HCT116 (cell line): ENCODE measurements at regions not wholly inside any gene's neighbourhood (a gene's known extent, or its start where the extent isn't known, plus 50 kb on each side); places are given as distances from the start of the nearest gene placed in this dataset.

Source experiments
- ATAC-seq: fragments of 200-7000 bp; cut with Tn5 transposase; 2 replicates; pipeline ENCODE4 v1.9.1; 2020; ENCODE audit warnings: mild to moderate bottlenecking, moderate library complexity
- BruUV-seq: library from RNA; stranded (reverse); fragments of 400-500 nt; replicated peaks from 2 replicates; lab custom pipeline; 2021; lab: Mats Ljungman, UMichigan
- CTCF ChIA-PET: fragments of 300-600 bp; sonication (Branson Sonifier 250); formaldehyde crosslinking; loops from one replicate; lab custom pipeline; 2021; ENCODE audit warnings: antibody characterized with exemption; lab: Charles Lee
- POLR2A ChIA-PET: fragments of 300-600, 350-600 bp; sonication (Branson Sonifier 250); formaldehyde crosslinking; loops from one replicate; lab custom pipeline; 2021; ENCODE audit warnings: antibody characterized with exemption; lab: Charles Lee
- RAD21 ChIA-PET, 2 experiments: fragments of 300-600 bp; sonication (Branson Sonifier 250); formaldehyde crosslinking; loops; one replicate each; lab custom pipeline; 2023; ENCODE audit warnings: low total read pairs in 2 of 2; ENCODE audit not compliant: uncharacterized antibody in 2 of 2, unreplicated experiment in 2 of 2, low non-redundant PET in 1 of 2; lab: Charles Lee
- DNase-seq: peaks from one replicate; pipeline ENCODE4 v3.0.0-alpha.2; 2010; ENCODE audit warnings: low read depth, low spot score
- H2AFZ ChIP-seq: fragments of 200-600 bp; shearing (Covaris generic), sonication (generic); 2 replicates; pipeline ENCODE4 v1.6.1; 2017; ENCODE audit warnings: low read depth, mixed run types, mixed read lengths, antibody characterized with exemption, low read length; ENCODE audit not compliant: poor library complexity, severe bottlenecking
- H3K27ac ChIP-seq: 2 replicates; pipeline ENCODE4 v1.5.1; 2012; ENCODE audit warnings: low read depth, low read length
- H3K27me3 ChIP-seq: fragments of 200-600 bp; sonication (generic); 2 replicates; pipeline ENCODE4 v1.6.1; 2016; ENCODE audit warnings: mixed run types, low read length, mixed read lengths; ENCODE audit not compliant: insufficient read depth
- H3K36me3 ChIP-seq, 2 experiments: fragments of 200-500 bp in 1 of 2; fragments of 200-600 bp in 1 of 2; sonication (Bioruptor generic) in 1 of 2; sonication (generic) in 1 of 2; 2 replicates each; pipeline versions ENCODE4 v1.5.1 to v1.6.1; 2014 to 2016; ENCODE audit warnings: low read length in 2 of 2, inconsistent platforms in 1 of 2, mixed read lengths in 1 of 2, mixed run types in 1 of 2; ENCODE audit not compliant: insufficient read depth in 2 of 2, control insufficient read depth in 1 of 2
- H3K4me1 ChIP-seq, 2 experiments: fragments of 200-600 bp in 1 of 2; sonication (generic) in 1 of 2; 2 replicates each; pipeline versions ENCODE4 v1.5.1 to v1.6.1; 2012 to 2017; ENCODE audit warnings: low read length in 2 of 2, inconsistent platforms in 1 of 2, mild to moderate bottlenecking in 1 of 2, mixed read lengths in 1 of 2, mixed run types in 1 of 2, moderate library complexity in 1 of 2; ENCODE audit not compliant: insufficient read depth in 2 of 2, control insufficient read depth in 1 of 2
- H3K4me2 ChIP-seq: fragments of 200-600 bp; sonication (generic); 2 replicates; pipeline ENCODE4 v1.6.1; 2017; ENCODE audit warnings: mixed run types, low read length, mixed read lengths
- H3K4me3 ChIP-seq, 2 experiments: fragments of 200-600 bp in 1 of 2; sonication (generic) in 1 of 2; replicated peaks in 1 of 2; 2 replicates each; pipeline ENCODE4 v1.5.1; 2011 to 2016; ENCODE audit warnings: low read length in 2 of 2, control low read depth in 1 of 2, low read depth in 1 of 2, mild to moderate bottlenecking in 1 of 2, mixed read lengths in 1 of 2, mixed run types in 1 of 2
- H3K79me2 ChIP-seq: fragments of 200-600 bp; sonication (generic); 2 replicates; pipeline ENCODE4 v1.6.1; 2017; ENCODE audit warnings: mild to moderate bottlenecking, mixed run types, low read length, moderate library complexity, mixed read lengths; ENCODE audit not compliant: insufficient read depth
- H3K9ac ChIP-seq: fragments of 200-600 bp; sonication (generic); 2 replicates; pipeline ENCODE4 v1.6.1; 2016; ENCODE audit warnings: low read length, mixed read lengths
- H3K9me2 ChIP-seq: fragments of 200-600 bp; sonication (generic), shearing (Covaris generic); 2 replicates; pipeline ENCODE4 v1.6.1; 2017; ENCODE audit warnings: mixed run types, mild to moderate bottlenecking, moderate library complexity; ENCODE audit not compliant: insufficient read depth
- H3K9me3 ChIP-seq, 2 experiments: fragments of 200-500 bp in 1 of 2; fragments of 200-600 bp in 1 of 2; sonication (Bioruptor generic) in 1 of 2; sonication (generic) in 1 of 2; 2 replicates each; pipeline ENCODE4 v1.6.1; 2014 to 2017; ENCODE audit warnings: low read length in 2 of 2, mixed read lengths in 2 of 2, inconsistent platforms in 1 of 2, low read depth in 1 of 2, mild to moderate bottlenecking in 1 of 2, mixed run types in 1 of 2, moderate library complexity in 1 of 2; ENCODE audit not compliant: control insufficient read depth in 1 of 2, insufficient read depth in 1 of 2
- H4K20me1 ChIP-seq: fragments of 200-600 bp; sonication (generic), shearing (Covaris generic); 2 replicates; pipeline ENCODE4 v1.6.1; 2017; ENCODE audit warnings: mixed run types, mild to moderate bottlenecking, moderate library complexity; ENCODE audit not compliant: insufficient read depth
- EGR1 ChIP-seq: IDR thresholded peaks from 2 replicates; pipeline ENCODE4 v1.6.1; 2012; ENCODE audit warnings: low read depth
- JUND ChIP-seq: IDR thresholded peaks from 2 replicates; pipeline ENCODE4 v1.6.1; 2012
- POLR2A ChIP-seq: IDR thresholded peaks from 2 replicates; pipeline ENCODE4 v1.7.0; 2011; ENCODE audit warnings: borderline replicate concordance; ENCODE audit not compliant: insufficient read depth, insufficient read length; ENCODE audit errors: extremely low read depth
- TCF7L2 ChIP-seq: IDR thresholded peaks from 2 replicates; pipeline ENCODE4 v1.7.0; 2011; ENCODE audit warnings: borderline replicate concordance, inconsistent platforms; ENCODE audit not compliant: insufficient read depth, insufficient read length; ENCODE audit errors: extremely low read depth
- ZFX ChIP-seq: fragments of 450-650 bp; IDR thresholded peaks from 2 replicates; pipeline ENCODE4 v1.6.1; 2017
- ZNF274 ChIP-seq: fragments of 200-500 bp; sonication (Bioruptor generic); IDR thresholded peaks from 2 replicates; pipeline ENCODE4 v1.6.1; 2014; ENCODE audit warnings: mild to moderate bottlenecking, low read depth, low read length, inconsistent platforms
- intact Hi-C: fragments of 100-400 bp; cut with micrococcal nuclease; formaldehyde crosslinking; loops from 2 replicates; pipeline ENCODE4 v1.10.0; 2022
- TF ChIP-seq, protein P1 (sequence below): IDR thresholded peaks from 2 replicates; pipeline ENCODE4 v1.6.1; 2011; ENCODE audit warnings: mild to moderate bottlenecking, low read length, moderate library complexity; ENCODE audit not compliant: insufficient replicate concordance; ENCODE audit errors: extremely low read depth
- TF ChIP-seq, protein P2 (sequence below): IDR thresholded peaks from 2 replicates; pipeline ENCODE4 v1.6.1; 2012
- TF ChIP-seq, protein P3 (sequence below): IDR thresholded peaks from 2 replicates; pipeline ENCODE4 v1.6.1; 2012; ENCODE audit warnings: low read depth

DNA sequence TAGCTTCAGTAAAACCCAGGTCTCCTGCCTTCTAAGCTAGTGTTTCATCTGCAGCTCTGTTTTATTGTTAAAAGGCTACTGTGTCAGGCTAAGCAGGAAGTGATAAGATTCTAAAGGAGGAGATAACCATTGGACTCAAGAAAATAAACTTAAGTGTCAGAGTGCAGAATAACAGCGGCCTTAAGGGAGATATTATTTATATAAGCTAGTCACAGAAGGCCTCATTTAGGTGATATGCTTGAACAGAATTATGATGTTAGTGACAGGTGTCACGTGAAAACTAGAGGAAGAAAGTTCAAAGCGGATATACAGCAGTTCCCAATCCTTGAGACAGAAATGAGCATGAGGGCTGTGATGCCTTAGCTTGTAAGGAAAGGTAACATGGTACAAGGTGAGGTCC is 373.4 kb downstream of the FOXG1 start (continued):
- TF ChIP-seq, protein P1, sequence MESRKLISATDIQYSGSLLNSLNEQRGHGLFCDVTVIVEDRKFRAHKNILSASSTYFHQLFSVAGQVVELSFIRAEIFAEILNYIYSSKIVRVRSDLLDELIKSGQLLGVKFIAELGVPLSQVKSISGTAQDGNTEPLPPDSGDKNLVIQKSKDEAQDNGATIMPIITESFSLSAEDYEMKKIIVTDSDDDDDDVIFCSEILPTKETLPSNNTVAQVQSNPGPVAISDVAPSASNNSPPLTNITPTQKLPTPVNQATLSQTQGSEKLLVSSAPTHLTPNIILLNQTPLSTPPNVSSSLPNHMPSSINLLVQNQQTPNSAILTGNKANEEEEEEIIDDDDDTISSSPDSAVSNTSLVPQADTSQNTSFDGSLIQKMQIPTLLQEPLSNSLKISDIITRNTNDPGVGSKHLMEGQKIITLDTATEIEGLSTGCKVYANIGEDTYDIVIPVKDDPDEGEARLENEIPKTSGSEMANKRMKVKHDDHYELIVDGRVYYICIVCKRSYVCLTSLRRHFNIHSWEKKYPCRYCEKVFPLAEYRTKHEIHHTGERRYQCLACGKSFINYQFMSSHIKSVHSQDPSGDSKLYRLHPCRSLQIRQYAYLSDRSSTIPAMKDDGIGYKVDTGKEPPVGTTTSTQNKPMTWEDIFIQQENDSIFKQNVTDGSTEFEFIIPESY = no peak

DNA sequence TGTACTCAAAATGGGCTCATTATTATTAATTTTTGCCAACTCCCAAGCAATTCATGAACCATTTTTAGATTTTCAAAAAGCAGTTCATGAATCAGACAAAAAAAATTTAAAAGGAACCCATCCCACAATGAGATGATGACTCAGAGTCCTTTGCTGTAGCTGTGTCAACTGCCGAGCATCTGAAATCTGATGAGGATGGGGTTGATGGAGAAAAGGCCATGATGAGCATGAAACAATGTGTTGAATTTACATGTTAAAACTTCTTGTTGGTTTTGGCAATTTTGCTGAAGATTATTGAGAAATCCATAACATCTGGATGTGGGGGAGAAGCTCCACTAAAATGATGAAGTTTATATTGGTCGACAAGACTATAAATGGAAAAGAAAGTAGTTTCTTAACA is 378.0 kb downstream of the FOXG1 start:
- DNase-seq = no peak
- no peak overlapping the region for H3K27ac ChIP-seq
- H3K4me3 ChIP-seq = no peak overlapping the region
- ATAC-seq = no peak
- RAD21 ChIA-PET = no interaction called here
- POLR2A ChIA-PET = no interaction called here
- peaks cover 24 to 51% of the 10 kb centered on the region in 2 experiments; a peak in 3 of 4 replicates for H3K9me3 ChIP-seq
- no peaks in the 10 kb centered on the region for H3K79me2 ChIP-seq
- no peaks in the 10 kb centered on the region for H3K27me3 ChIP-seq
- no peaks in the 10 kb centered on the region for H3K36me3 ChIP-seq
- H3K9me2 ChIP-seq = no peaks in the 10 kb centered on the region
- intact Hi-C loops = no loop called here
- no peaks in the 10 kb centered on the region for H3K4me1 ChIP-seq
- H3K9ac ChIP-seq = no peak overlapping the region
- no peak for TF ChIP-seq ZNF274
- no peak for TF ChIP-seq ZFX
- TF ChIP-seq POLR2A = no peak
- TF ChIP-seq, all 23 proteins: peak for 0
- Histone ChIP-seq H3K4me2 (no peak overlapping the region), H2AFZ (no peak overlapping the region), H4K20me1 (no peaks in the 10 kb centered on the region; the same call in 1 of the 2 replicates)
- BruUV-seq = no TSS peak
- CTCF ChIA-PET = no interaction called here

DNA sequence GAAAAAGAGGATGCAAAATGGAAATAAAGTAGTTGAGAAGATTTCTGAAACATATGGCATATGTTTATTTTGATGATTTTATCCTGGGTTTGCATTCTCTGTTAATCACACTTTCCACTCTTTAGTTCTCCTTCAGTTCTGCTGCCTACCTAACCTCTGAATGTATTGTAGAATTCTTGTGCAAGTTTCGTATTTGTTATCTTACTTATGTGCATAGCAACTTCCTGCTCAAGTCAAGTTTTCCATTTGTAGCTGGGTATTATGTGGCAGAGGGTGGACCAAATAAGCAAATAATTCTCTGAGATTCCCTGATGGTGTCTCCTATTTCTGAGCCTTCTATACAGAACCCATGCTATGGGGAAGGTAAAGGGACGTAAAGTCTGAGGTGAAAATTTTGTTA is 381.6 kb downstream of the FOXG1 start:
- Histone ChIP-seq H3K4me1 (no peaks in the 10 kb centered on the region), H3K36me3 (no peaks in the 10 kb centered on the region), H4K20me1 (no peaks in the 10 kb centered on the region; the same call in 1 of the 2 replicates), H3K27me3 (no peaks in the 10 kb centered on the region), H3K9me3 (peaks cover 15 to 31% of the 10 kb centered on the region in 2 experiments; a peak in 3 of 4 replicates), H3K4me3 (no peak overlapping the region), H3K9ac (no peak overlapping the region), H3K27ac (no peak overlapping the region), H3K9me2 (no peaks in the 10 kb centered on the region), H2AFZ (no peak overlapping the region), H3K79me2 (no peaks in the 10 kb centered on the region), H3K4me2 (no peak overlapping the region)
- ChIA-PET POLR2A (no interaction called here), RAD21 (no interaction called here), CTCF (no interaction called here)
- intact Hi-C loops = no loop called here
- DNase-seq = no peak
- BruUV-seq = no TSS peak
- no peak for TF ChIP-seq JUND
- no peak for TF ChIP-seq EGR1
- TF ChIP-seq, protein P2, sequence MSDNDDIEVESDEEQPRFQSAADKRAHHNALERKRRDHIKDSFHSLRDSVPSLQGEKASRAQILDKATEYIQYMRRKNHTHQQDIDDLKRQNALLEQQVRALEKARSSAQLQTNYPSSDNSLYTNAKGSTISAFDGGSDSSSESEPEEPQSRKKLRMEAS = no peak
- no peak for TF ChIP-seq TCF7L2
- TF ChIP-seq ZFX = no peak
- TF ChIP-seq, protein P3, sequence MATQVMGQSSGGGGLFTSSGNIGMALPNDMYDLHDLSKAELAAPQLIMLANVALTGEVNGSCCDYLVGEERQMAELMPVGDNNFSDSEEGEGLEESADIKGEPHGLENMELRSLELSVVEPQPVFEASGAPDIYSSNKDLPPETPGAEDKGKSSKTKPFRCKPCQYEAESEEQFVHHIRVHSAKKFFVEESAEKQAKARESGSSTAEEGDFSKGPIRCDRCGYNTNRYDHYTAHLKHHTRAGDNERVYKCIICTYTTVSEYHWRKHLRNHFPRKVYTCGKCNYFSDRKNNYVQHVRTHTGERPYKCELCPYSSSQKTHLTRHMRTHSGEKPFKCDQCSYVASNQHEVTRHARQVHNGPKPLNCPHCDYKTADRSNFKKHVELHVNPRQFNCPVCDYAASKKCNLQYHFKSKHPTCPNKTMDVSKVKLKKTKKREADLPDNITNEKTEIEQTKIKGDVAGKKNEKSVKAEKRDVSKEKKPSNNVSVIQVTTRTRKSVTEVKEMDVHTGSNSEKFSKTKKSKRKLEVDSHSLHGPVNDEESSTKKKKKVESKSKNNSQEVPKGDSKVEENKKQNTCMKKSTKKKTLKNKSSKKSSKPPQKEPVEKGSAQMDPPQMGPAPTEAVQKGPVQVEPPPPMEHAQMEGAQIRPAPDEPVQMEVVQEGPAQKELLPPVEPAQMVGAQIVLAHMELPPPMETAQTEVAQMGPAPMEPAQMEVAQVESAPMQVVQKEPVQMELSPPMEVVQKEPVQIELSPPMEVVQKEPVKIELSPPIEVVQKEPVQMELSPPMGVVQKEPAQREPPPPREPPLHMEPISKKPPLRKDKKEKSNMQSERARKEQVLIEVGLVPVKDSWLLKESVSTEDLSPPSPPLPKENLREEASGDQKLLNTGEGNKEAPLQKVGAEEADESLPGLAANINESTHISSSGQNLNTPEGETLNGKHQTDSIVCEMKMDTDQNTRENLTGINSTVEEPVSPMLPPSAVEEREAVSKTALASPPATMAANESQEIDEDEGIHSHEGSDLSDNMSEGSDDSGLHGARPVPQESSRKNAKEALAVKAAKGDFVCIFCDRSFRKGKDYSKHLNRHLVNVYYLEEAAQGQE = no peak
- no peak for ATAC-seq
